Natural killer cell (primary cell): ENCODE measurements at regions not wholly inside any gene's neighbourhood (a gene's known extent, or its start where the extent isn't known, plus 50 kb on each side); places are given as distances from the start of the nearest gene placed in this dataset.
"Not testable (repeated sequence)": the region's sequence is repeated elsewhere in the genome, so short reads cannot be mapped to it uniquely, and the experiment has no call there.

Experiments used
- ATAC-seq, 3 donors: fragments of 150-1000 bp in 2 of 3; fragments of 200-7000 bp in 1 of 3; cut with Tn5 transposase; 1 replicate in 1 of 3; 2 replicates in 2 of 3; pipeline ENCODE4 v1.10.0; 2021; ENCODE audit warnings: mild to moderate bottlenecking in 2 of 3, moderate library complexity in 2 of 3
- DNase-seq, 2 donors: peaks; one replicate each; pipeline versions ENCODE4 v3.0.0 to v3.0.0-alpha.2; 2013 to 2021; ENCODE audit warnings: mixed read lengths in 1 of 2
- H3K27ac ChIP-seq: one replicate; pipeline ENCODE4 v1.5.1; 2013; ENCODE audit warnings: mild to moderate bottlenecking, low read length
- H3K27me3 ChIP-seq: one replicate; pipeline ENCODE4 v1.6.1; 2013; ENCODE audit warnings: low read length; ENCODE audit not compliant: control insufficient read depth, insufficient read depth
- H3K36me3 ChIP-seq: one replicate; pipeline ENCODE4 v1.6.1; 2013; ENCODE audit warnings: low read length; ENCODE audit not compliant: control insufficient read depth, insufficient read depth
- H3K4me1 ChIP-seq: one replicate; pipeline ENCODE4 v1.6.1; 2013; ENCODE audit warnings: low read length; ENCODE audit not compliant: control insufficient read depth, insufficient read depth
- H3K4me3 ChIP-seq: one replicate; pipeline ENCODE4 v1.5.1; 2013; ENCODE audit warnings: low read length
- H3K9me3 ChIP-seq: one replicate; pipeline ENCODE4 v1.6.1; 2013; ENCODE audit warnings: low read length; ENCODE audit not compliant: control insufficient read depth, insufficient read depth
- H3K27ac Mint-ChIP-seq, 2 donors: one replicate each; pipeline ENCODE4 v1.8.0; 2022; ENCODE audit warnings: mild to moderate bottlenecking in 2 of 2, mixed read lengths in 2 of 2, moderate library complexity in 1 of 2
- H3K27me3 Mint-ChIP-seq, 2 donors: one replicate each; pipeline ENCODE4 v1.8.0; 2022; ENCODE audit warnings: low read depth in 2 of 2, mixed read lengths in 2 of 2
- H3K36me3 Mint-ChIP-seq: one replicate; pipeline ENCODE4 v1.8.0; 2022; ENCODE audit warnings: mixed read lengths
- H3K4me1 Mint-ChIP-seq, 2 donors: one replicate each; pipeline ENCODE4 v1.8.0; 2022; ENCODE audit warnings: mixed read lengths in 2 of 2
- H3K4me3 Mint-ChIP-seq: one replicate; pipeline ENCODE4 v1.8.0; 2022; ENCODE audit warnings: mild to moderate bottlenecking, moderate library complexity, mixed read lengths
- H3K9me3 Mint-ChIP-seq, 2 donors: one replicate each; pipeline ENCODE4 v1.8.0; 2022; ENCODE audit warnings: mixed read lengths in 2 of 2
- WGBS: methylation state at CpG from one replicate; pipeline ENCODE4 v1.1.7; 2013; ENCODE audit warnings: missing lambda C conversion rate; ENCODE audit not compliant: insufficient coverage; 5-methylcytosine and 5-hydroxymethylcytosine counted together
- intact Hi-C: fragments of 100-400 bp; cut with micrococcal nuclease; formaldehyde crosslinking; loops from one replicate; pipeline ENCODE4 v1.14.2; 2022
- TF ChIP-seq, protein P1 (sequence below): fragments of 200-600 bp; IDR thresholded peaks from one replicate; pipeline ENCODE4 v1.8.0; 2022; ENCODE audit warnings: antibody characterized with exemption

DNA sequence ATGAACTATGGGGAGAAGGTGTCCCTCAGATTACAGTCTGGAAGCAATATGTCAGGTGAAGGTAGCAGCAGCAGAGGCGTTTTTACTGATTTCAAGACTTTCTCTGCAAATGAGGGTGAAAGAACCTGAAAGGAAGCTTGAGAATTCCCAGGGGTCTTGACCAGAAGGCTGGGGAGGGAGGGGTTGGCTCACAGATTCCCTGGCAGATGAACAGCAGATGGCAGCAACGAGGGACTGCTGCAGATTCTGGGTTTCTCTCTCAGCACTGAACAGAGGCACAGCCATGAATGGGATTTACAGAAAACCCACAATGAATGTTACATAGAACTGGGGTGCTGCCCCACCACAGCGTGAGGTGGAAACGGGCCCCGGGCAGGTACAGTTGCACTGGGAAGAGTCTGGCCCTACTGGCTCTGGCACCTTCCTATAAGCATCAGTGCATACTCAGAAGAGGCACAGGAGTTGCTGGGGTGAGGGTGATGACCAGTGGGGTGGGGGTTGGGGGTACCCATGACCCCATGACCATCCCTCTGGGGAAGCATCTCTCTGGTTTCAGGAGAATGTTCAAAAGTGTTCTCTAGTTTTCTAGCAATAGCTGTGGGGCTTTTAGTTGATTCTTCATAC is 317.8 kb downstream of the SH2D4B start:
- no peaks in the 10 kb centered on the region for H3K27me3 ChIP-seq
- H3K36me3 ChIP-seq, result no peaks in the 10 kb centered on the region
- intact Hi-C loops, result no loop called here
- Mint-ChIP-seq H3K27ac (no peak overlapping the region), H3K36me3 (no peaks in the 10 kb centered on the region), H3K4me3 (no peak overlapping the region), H3K9me3 (peaks cover 0 to 2% of the 10 kb centered on the region in 2 donors), H3K27me3 (peaks cover 0 to 3% of the 10 kb centered on the region in 2 donors), H3K4me1 (no peaks in the 10 kb centered on the region)
- H3K27ac ChIP-seq, result no peak overlapping the region
- H3K4me1 ChIP-seq, result no peaks in the 10 kb centered on the region
- TF ChIP-seq, protein P1, sequence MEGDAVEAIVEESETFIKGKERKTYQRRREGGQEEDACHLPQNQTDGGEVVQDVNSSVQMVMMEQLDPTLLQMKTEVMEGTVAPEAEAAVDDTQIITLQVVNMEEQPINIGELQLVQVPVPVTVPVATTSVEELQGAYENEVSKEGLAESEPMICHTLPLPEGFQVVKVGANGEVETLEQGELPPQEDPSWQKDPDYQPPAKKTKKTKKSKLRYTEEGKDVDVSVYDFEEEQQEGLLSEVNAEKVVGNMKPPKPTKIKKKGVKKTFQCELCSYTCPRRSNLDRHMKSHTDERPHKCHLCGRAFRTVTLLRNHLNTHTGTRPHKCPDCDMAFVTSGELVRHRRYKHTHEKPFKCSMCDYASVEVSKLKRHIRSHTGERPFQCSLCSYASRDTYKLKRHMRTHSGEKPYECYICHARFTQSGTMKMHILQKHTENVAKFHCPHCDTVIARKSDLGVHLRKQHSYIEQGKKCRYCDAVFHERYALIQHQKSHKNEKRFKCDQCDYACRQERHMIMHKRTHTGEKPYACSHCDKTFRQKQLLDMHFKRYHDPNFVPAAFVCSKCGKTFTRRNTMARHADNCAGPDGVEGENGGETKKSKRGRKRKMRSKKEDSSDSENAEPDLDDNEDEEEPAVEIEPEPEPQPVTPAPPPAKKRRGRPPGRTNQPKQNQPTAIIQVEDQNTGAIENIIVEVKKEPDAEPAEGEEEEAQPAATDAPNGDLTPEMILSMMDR, result no peak
- WGBS, result 48% methylated on average over 5 of the region's 5 CpGs
- no peak for DNase-seq
- H3K4me3 ChIP-seq, result no peak overlapping the region
- no peak for ATAC-seq
- H3K9me3 ChIP-seq, result no peaks in the 10 kb centered on the region

DNA sequence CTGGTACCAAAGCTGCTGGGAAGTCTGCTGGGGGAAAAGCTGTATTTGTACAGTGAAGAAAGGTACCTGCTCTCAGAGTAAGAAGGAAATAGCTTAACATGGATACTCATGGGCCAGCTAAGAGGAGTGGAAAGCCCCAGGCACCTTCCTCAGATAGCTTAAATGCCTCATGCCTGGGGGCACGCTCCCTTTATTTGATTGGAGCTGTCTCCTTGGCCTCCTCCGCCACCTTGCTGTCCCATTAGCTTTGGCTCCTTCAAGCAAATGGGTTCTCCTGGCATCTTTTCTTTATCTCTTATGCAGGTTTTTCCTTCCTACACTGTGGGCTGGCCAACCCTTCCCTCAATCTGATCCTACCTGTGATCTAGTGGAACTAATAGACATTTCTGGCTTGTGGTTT is 318.5 kb downstream of the SH2D4B start:
- TF ChIP-seq, protein P1, result no peak
- no peaks in the 10 kb centered on the region for H3K27me3 ChIP-seq
- H3K4me3 Mint-ChIP-seq, result no peak overlapping the region
- H3K36me3 Mint-ChIP-seq, result no peaks in the 10 kb centered on the region
- H3K4me1 Mint-ChIP-seq, result no peaks in the 10 kb centered on the region
- H3K36me3 ChIP-seq, result no peaks in the 10 kb centered on the region
- peaks cover 0 to 2% of the 10 kb centered on the region in 2 donors for H3K9me3 Mint-ChIP-seq
- no peak for ATAC-seq
- H3K4me3 ChIP-seq, result no peak overlapping the region
- H3K27ac ChIP-seq, result no peak overlapping the region
- DNase-seq, result no peak
- no peak overlapping the region for H3K27ac Mint-ChIP-seq
- H3K9me3 ChIP-seq, result no peaks in the 10 kb centered on the region
- H3K27me3 Mint-ChIP-seq, result peaks cover 0 to 3% of the 10 kb centered on the region in 2 donors
- intact Hi-C loops, result no loop called here
- WGBS, result 90% methylated on average over 2 of the region's 2 CpGs
- no peaks in the 10 kb centered on the region for H3K4me1 ChIP-seq

DNA sequence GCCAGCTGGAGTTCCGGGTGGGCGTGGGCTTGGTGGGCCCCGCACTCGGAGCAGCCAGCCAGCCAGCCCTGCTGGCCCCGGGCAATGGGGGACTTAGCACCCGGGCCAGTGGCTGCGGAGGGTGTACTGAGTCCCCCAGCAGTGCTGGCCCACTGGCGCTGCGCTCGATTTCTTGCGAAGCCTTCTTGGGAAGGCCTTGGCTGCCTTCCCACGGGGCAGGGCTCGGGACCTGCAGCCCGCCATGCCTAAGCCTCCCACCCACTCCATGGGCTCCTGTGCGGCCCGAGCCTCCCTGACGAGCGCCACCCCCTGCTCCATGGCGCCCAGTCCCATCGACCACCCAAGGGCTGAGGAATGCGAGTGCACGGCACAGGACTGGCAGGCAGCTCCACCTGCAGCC is 321.6 kb downstream of the SH2D4B start:
- H3K36me3 ChIP-seq, H3K27ac ChIP-seq, H3K27me3 Mint-ChIP-seq, H3K4me3 Mint-ChIP-seq, H3K4me1 ChIP-seq, H3K27ac Mint-ChIP-seq, H3K4me3 ChIP-seq, H3K4me1 Mint-ChIP-seq, intact Hi-C loops, H3K9me3 Mint-ChIP-seq, ATAC-seq, DNase-seq, H3K27me3 ChIP-seq, H3K9me3 ChIP-seq, H3K36me3 Mint-ChIP-seq: not testable (repeated sequence)
- WGBS, result 94% methylated on average over 16 of the region's 22 CpGs

DNA sequence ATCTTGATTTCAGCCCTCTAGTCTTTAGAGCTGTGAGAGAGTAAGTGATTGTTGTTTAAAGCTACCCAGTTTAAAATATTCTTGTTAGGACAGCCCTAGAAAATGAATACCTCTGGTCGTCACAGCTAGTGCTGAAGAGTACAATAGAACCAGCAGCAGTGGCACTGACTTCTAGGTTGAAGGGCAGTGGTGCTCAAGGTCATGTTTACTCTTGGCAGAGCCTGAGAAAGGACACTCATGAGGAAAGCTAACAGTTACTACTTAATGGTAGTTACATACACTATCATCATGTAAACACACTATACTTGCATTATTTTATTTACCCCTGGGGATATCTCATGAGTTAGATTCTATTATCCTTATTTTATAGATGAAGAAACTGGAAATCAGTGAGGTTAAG is 323.0 kb downstream of the SH2D4B start:
- no peaks in the 10 kb centered on the region for H3K4me1 ChIP-seq
- Mint-ChIP-seq H3K4me3 (no peak overlapping the region), H3K9me3 (peaks cover 0 to 2% of the 10 kb centered on the region in 2 donors), H3K27me3 (no peaks in the 10 kb centered on the region), H3K27ac (no peak overlapping the region), H3K4me1 (no peaks in the 10 kb centered on the region), H3K36me3 (no peaks in the 10 kb centered on the region)
- H3K9me3 ChIP-seq, result no peaks in the 10 kb centered on the region
- TF ChIP-seq, protein P1, result no peak
- no peaks in the 10 kb centered on the region for H3K36me3 ChIP-seq
- WGBS, result 90% methylated on average over 1 of the region's 1 CpG
- no peak overlapping the region for H3K4me3 ChIP-seq
- H3K27ac ChIP-seq, result no peak overlapping the region
- no peak for DNase-seq
- no peak for ATAC-seq
- no peaks in the 10 kb centered on the region for H3K27me3 ChIP-seq
- intact Hi-C loops, result no loop called here
